GM21447 (cell line): ENCODE measurements at regions not wholly inside any gene's neighbourhood (a gene's known extent, or its start where the extent isn't known, plus 50 kb on each side); places are given as distances from the start of the nearest gene placed in this dataset.

Experiments
- ATAC-seq: cut with Tn5 transposase; IDR thresholded peaks from one replicate; pipeline ENCODE4 v1.9.1; 2021; ENCODE audit not compliant: unreplicated experiment

- ATAC-seq = no peak
Measured at GRCh38 chr1:70874818-70875217, 172.8 kb downstream of the PTGER3 start.

GRCh38 chr1:70877343-70877742, 170.3 kb downstream of the PTGER3 start:
- no peak for ATAC-seq

GRCh38 chr1:70887936-70888335, 159.7 kb downstream of the PTGER3 start:
- no peak for ATAC-seq

GRCh38 chr1:70888722-70889121, 158.9 kb downstream of the PTGER3 start:
- no peak for ATAC-seq

- ATAC-seq = no peak
Measured at GRCh38 chr1:70890408-70890807, 157.2 kb downstream of the PTGER3 start.

- no peak for ATAC-seq
Measured at GRCh38 chr1:70891051-70891843, 156.4 kb downstream of the PTGER3 start.

- no peak for ATAC-seq
Measured at GRCh38 chr1:70892140-70892539, 155.5 kb downstream of the PTGER3 start.

- ATAC-seq = no peak
Measured at GRCh38 chr1:70892930-70893329, 154.7 kb downstream of the PTGER3 start.

- no peak for ATAC-seq
Measured at GRCh38 chr1:70893381-70893780, 154.2 kb downstream of the PTGER3 start.

GRCh38 chr1:70895531-70895930, 152.1 kb downstream of the PTGER3 start:
- ATAC-seq = no peak

GRCh38 chr1:70896224-70896623, 151.4 kb downstream of the PTGER3 start:
- no peak for ATAC-seq

- no peak for ATAC-seq
Measured at GRCh38 chr1:70897273-70897672, 150.3 kb downstream of the PTGER3 start.

- ATAC-seq = no peak
Measured at GRCh38 chr1:70899735-70900134, 147.9 kb downstream of the PTGER3 start.

GRCh38 chr1:70902211-70902610, 145.4 kb downstream of the PTGER3 start:
- no peak for ATAC-seq

GRCh38 chr1:70906800-70907199, 140.8 kb downstream of the PTGER3 start:
- no peak for ATAC-seq

- no peak for ATAC-seq
Measured at GRCh38 chr1:70907563-70908310, 139.9 kb downstream of the PTGER3 start.

- ATAC-seq = no peak
Measured at GRCh38 chr1:70909262-70909822, 138.3 kb downstream of the PTGER3 start.

- ATAC-seq = peak; percentile 63
Measured at GRCh38 chr1:70910013-70910412, 137.6 kb downstream of the PTGER3 start.

GRCh38 chr1:70911861-70912260, 135.8 kb downstream of the PTGER3 start:
- ATAC-seq = no peak

GRCh38 chr1:70914224-70914623, 133.4 kb downstream of the PTGER3 start:
- no peak for ATAC-seq

- no peak for ATAC-seq
Measured at GRCh38 chr1:70915258-70916033, 132.2 kb downstream of the PTGER3 start.
